ENCODE measurements at regions not wholly inside any gene's neighbourhood (a gene's known extent, or its start where the extent isn't known, plus 50 kb on each side); places are given as distances from the start of the nearest gene placed in this dataset.

DNA sequence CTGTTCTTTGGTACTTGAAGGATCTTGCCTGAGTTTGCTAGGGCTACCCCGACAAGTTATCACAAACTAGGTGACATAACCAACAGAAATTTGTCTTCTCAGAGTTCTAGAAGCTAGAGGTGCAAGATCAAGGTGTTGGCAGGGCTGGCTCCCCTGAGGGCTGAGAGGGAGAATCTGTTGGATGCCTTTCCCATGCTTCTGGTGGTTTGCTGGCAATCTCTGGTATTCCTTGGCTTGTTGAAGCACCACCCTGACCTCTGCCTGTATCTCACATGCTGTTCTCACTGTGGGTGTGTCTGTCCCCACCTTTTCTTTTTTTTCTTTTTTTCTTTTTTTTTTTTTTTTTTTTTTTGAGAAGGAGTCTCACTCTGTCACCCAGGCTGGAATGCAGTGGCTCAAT lies 81.2 kb downstream of the VCPKMT start:
- Histone ChIP-seq H3K36me3 (no peaks in the 10 kb centered on the region), H3K27me3 (no peaks in the 10 kb centered on the region), H3K27ac (no peak overlapping the region), H3K4me3 (no peak overlapping the region), H3K4me1 (no peaks in the 10 kb centered on the region), H3K9me3 (no peaks in the 10 kb centered on the region)
- intact Hi-C loops (cut with DNase I; ENCODE audit: low total_unique reads): no loop called here
- DNase-seq: no peak
- TF ChIP-seq, protein P1, sequence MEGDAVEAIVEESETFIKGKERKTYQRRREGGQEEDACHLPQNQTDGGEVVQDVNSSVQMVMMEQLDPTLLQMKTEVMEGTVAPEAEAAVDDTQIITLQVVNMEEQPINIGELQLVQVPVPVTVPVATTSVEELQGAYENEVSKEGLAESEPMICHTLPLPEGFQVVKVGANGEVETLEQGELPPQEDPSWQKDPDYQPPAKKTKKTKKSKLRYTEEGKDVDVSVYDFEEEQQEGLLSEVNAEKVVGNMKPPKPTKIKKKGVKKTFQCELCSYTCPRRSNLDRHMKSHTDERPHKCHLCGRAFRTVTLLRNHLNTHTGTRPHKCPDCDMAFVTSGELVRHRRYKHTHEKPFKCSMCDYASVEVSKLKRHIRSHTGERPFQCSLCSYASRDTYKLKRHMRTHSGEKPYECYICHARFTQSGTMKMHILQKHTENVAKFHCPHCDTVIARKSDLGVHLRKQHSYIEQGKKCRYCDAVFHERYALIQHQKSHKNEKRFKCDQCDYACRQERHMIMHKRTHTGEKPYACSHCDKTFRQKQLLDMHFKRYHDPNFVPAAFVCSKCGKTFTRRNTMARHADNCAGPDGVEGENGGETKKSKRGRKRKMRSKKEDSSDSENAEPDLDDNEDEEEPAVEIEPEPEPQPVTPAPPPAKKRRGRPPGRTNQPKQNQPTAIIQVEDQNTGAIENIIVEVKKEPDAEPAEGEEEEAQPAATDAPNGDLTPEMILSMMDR (IDR thresholded peaks at IDR 0.05): no peak
- no peak for TF ChIP-seq POLR2A (IDR thresholded peaks at IDR 0.05)

DNA sequence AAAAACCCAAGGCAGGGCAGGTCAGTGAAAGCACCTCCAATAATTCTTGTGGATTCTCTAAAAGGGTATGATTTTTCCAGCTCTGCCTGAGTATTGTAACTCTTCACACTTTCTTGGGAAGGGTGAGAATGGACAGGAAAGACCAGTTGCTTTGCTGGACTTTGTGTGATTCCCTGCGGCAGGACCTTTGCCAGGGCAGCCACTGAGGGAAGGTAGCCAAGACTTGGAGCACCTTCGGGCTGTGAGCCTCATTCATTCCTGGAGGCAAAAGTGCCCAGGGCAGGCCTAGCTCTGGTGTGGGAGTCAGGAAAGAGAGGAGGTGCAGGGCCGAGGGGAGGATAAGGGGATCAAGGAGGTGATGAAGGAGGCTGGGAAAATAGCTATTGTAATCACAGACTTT lies 80.2 kb downstream of the VCPKMT start:
- DNase-seq: peak in 1 of 2 donors; percentile 29
- Histone ChIP-seq H3K4me3 (no peak overlapping the region), H3K27ac (peak overlapping the region in 1 of 2 donors; percentile 10), H3K4me1 (no peaks in the 10 kb centered on the region), H3K9me3 (no peaks in the 10 kb centered on the region), H3K36me3 (no peaks in the 10 kb centered on the region), H3K27me3 (no peaks in the 10 kb centered on the region)
- TF ChIP-seq, protein P1 (IDR thresholded peaks at IDR 0.05): no peak
- TF ChIP-seq POLR2A (IDR thresholded peaks at IDR 0.05): no peak
- intact Hi-C loops (cut with DNase I; ENCODE audit: low total_unique reads): no loop called here

DNA sequence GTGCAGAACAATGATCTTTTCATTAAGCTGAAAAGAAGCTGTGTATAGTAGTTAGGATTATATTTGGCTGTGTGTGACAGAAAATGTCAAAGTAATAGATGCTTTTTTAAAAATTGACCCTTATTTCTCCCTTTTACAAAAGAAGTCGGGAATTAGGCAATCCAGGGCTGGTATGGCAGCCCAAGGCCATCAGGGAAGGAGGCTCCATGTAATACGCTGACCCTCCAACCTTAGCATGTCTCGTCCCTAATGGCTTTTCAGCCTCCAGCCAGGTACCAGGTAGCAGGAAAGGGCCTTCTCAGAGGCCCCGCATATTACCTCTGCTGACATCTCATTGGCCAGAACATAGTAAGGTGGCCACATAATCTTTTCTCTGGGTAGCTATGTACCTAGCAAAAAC lies 79.7 kb downstream of the VCPKMT start:
- intact Hi-C loops (cut with DNase I; ENCODE audit: low total_unique reads): no loop called here
- Histone ChIP-seq H3K27ac (no peak overlapping the region), H3K36me3 (no peaks in the 10 kb centered on the region), H3K9me3 (no peaks in the 10 kb centered on the region), H3K4me3 (no peak overlapping the region), H3K27me3 (no peaks in the 10 kb centered on the region), H3K4me1 (no peaks in the 10 kb centered on the region)
- no peak for TF ChIP-seq POLR2A (IDR thresholded peaks at IDR 0.05)
- TF ChIP-seq, protein P1 (IDR thresholded peaks at IDR 0.05): no peak
- DNase-seq: no peak

DNA sequence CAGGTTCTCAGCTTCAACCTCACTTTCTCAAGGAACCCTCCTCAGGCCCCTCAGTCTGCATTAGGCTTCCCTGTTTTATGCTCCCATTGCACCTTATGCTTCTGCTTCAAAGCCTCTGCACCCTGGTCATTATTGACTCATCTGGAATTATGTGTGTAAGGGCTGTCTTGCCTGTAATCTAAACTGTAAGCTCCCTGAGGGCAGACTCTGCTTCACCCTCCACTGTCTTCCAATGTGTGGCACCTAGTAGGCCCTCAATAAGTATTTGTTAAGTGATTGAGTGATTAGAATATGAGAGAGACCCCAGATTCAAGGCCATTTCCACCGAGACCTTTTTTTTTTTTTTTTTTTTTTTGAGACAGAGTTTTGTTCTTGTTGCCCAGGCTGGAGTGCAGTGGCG lies 79.1 kb downstream of the VCPKMT start:
- no peaks in the 10 kb centered on the region for H3K9me3 ChIP-seq
- TF ChIP-seq, protein P1 (IDR thresholded peaks at IDR 0.05): no peak
- no peak for TF ChIP-seq POLR2A (IDR thresholded peaks at IDR 0.05)
- no peaks in the 10 kb centered on the region for H3K36me3 ChIP-seq
- H3K4me1 ChIP-seq: no peaks in the 10 kb centered on the region
- no peak for DNase-seq
- intact Hi-C loops (cut with DNase I; ENCODE audit: low total_unique reads): no loop called here
- peak overlapping the region; percentile 55 to 75 for H3K27ac ChIP-seq
- H3K4me3 ChIP-seq: no peak overlapping the region
- H3K27me3 ChIP-seq: no peaks in the 10 kb centered on the region

DNA sequence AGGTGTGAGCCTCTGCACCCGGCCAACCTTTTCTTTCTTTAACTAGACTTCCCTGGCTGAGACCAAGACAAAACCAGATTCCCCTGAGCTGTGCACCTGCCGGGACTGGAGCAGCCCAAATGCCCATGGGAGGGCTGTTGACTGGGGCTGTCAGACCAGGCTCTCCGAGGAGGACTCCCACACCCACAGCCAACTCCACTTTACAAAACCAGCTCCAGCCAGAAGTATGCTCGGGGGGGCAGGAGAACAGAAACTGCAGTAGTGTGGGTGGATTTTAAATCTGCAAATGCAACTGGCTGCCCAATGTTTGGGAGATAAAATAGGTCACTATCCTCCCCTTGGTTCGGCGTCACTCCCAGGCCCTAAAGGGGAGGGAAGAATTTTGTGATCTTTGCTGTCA lies 78.5 kb downstream of the VCPKMT start:
- TF ChIP-seq, protein P1 (IDR thresholded peaks at IDR 0.05): no peak
- TF ChIP-seq POLR2A (IDR thresholded peaks at IDR 0.05): no peak
- no peaks in the 10 kb centered on the region for H3K36me3 ChIP-seq
- no peaks in the 10 kb centered on the region for H3K9me3 ChIP-seq
- no peaks in the 10 kb centered on the region for H3K4me1 ChIP-seq
- peak; percentile 46 to 52 for DNase-seq
- intact Hi-C loops (cut with DNase I; ENCODE audit: low total_unique reads): no loop called here
- peak overlapping the region; percentile 55 to 75 for H3K27ac ChIP-seq
- H3K27me3 ChIP-seq: no peaks in the 10 kb centered on the region
- H3K4me3 ChIP-seq: no peak overlapping the region
